CD1c-positive myeloid dendritic cell (primary cell): ENCODE measurements at regions not wholly inside any gene's neighbourhood (a gene's known extent, or its start where the extent isn't known, plus 50 kb on each side); places are given as distances from the start of the nearest gene placed in this dataset.
"Not testable (repeated sequence)": the region's sequence is repeated elsewhere in the genome, so short reads cannot be mapped to it uniquely, and the experiment has no call there.

Experiments
- DNase-seq: peaks from one replicate; pipeline ENCODE4 v3.0.0-alpha.2; 2016; ENCODE audit errors: extremely low spot score

- no peak for DNase-seq
Measured at GRCh38 chr5:27830546-27830945, 792.2 kb upstream of the CDH9 start.

DNA sequence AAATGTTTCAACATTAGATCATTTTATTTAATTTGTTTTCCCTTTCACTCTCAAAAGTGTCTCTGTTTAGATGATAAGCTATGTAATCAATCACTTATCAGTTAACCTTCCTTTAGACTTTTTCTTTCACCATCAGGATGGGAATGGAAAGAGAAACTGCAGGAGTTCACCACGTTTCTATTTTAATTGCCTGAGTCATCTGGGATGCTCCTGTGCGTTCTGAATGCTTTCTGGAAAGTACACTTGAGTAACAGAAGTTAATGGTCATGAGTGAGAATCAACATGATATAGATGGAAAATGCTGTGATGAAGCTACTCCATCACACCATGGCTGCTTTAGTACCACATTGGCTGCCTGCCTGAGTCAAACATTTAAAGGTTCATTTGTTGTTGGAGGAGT is 783.3 kb upstream of the CDH9 start:
- no peak for DNase-seq

DNA sequence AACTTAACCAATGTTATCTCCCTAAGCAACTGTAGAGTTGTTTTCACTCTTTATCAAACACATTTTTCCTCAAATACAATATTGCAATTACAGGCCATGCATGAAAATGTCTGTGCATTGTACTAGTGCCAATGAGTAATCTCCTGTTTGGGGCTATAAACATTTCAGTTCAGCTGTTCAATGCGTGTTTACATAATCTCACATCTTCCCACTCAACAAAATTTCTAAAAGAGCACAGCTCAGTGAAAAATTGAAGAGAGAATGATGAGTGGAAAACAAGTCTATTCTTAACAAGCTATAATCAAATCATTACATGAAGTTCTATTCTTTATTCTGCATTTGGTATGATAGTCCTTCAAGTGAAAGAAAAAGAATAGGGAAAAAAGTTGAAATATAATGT is 780.5 kb upstream of the CDH9 start:
- no peak for DNase-seq

DNA sequence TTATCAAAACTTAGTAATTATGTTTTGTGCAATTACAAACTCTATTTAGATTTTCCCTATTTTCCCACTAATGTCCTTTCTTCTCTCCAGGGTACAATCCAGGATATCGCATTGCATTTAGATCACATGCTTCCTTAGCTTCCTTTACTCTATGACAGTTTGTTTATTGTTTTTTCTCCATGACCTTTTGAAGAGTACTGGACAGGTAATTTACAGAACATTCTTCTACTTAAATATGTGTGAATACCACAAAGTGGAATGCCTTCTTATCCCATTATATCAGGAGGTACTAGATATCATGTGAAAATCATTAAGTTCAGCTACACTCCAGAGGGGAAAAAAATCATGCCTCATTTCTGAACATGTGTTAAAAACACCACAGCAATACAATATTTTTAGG is 776.6 kb upstream of the CDH9 start:
- DNase-seq = no peak

DNA sequence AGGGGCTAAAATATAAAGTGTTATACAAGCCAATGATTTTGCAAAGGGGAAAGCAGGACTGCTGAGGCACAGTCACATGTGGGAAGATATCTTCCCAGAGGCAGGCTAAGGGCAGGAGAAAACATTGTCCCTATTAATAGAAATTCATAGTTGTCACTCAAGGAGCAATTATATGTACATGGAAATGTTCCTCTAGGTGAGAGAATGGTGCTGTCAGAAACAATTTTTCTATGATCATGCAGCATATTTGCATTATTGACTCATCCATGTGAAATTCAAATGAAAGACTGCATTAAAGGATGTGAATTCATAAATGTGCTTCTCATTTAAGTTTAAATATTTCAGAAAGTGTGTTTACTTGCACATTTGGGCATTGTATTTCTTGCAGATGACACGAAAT is 775.9 kb upstream of the CDH9 start:
- DNase-seq = no peak

GRCh38 chr5:27810458-27810857 is 772.1 kb upstream of the CDH9 start:
- no peak for DNase-seq

DNA sequence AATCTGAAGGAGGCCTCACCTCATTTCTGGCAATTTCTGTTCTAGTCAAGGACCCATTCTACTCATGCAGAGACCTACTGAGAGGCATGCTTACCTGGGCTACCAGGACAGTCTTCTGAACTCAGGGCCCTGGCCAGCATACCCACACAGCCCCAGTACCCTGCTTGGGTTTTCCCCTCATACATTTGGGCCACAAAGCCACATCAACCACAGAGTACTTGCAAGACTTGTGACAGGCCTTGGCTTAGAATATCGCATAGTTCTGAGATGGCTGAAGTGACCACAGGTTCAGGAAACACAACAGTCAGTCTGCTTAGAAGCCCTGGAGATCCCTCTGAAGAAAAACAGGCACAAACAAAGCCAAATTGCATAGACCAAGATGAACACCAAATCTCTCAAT is 758.8 kb upstream of the CDH9 start:
- no peak for DNase-seq

DNA sequence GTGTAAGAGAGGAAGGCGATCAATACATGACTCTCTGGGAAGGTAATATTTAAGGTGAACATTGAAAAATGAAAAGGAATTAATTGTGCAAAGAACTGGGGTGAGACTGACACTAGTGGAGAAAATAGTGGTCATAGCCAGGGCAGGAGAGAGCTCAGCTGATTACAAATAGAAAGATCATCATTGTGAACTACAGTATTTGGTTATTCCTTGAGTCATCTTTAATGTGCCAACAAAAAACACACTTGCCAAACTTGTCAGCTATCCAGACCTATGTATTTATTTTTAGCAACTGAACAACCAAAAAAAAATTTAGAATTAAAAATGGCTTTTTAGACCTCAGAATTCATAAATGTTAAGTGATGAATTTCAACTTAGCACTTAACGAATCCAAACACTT is 749.8 kb upstream of the CDH9 start:
- DNase-seq = no peak

GRCh38 chr5:27784317-27784716 is 745.9 kb upstream of the CDH9 start:
- DNase-seq = no peak

DNA sequence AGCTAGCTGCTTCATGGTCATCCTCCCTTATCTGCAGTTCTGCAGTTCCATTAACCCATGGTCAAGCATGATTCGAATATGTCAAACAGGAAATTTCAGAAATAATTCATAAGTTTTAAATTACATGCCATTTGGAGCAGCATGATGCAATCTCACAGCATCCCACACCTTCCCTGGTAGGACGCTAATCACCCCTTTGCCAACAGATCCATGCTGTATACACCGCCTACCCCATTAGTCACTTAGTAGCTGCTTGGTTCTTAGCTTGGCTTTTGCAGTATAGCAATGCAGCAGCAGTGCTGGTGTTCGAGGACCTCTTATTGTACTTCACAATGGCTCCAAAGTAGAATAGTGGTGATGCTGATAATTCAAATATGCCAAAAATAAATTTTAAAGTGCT is 739.7 kb upstream of the CDH9 start:
- no peak for DNase-seq

- no peak for DNase-seq
Measured at GRCh38 chr5:27773636-27774035, 735.2 kb upstream of the CDH9 start.

- no peak for DNase-seq
Measured at GRCh38 chr5:27773166-27773565, 734.8 kb upstream of the CDH9 start.

DNA sequence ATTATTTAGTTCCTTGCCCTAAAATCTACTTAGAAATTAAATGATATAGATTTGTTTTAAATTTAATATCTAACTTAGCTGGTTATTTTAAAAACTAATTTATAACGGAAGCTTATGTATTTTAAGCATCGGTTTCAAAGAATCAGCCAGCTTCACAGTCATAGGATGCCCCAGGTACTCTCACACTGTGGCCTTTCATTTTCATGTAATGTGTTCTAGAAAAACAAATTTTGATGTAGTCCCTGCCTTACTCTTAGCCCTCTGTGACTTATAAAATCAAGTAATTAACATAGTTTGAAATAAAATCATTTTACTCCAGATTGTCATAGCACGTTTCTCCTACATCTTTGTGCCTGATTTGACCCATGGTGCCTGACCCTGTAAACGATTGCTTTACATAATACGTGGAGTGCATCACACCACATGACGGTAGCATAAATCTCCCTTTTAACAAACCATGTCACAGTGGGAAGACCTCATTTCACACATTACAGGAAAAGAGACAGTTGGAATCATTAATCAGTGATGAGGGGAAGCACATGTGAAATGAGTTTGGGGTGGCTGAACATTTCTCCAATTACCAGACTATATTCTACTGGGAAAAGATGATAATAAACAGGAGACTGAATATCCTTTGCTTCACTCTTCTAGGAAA is 731.5 kb upstream of the CDH9 start:
- DNase-seq = no peak

GRCh38 chr5:27748847-27749246 is 710.5 kb upstream of the CDH9 start:
- DNase-seq = no peak

DNA sequence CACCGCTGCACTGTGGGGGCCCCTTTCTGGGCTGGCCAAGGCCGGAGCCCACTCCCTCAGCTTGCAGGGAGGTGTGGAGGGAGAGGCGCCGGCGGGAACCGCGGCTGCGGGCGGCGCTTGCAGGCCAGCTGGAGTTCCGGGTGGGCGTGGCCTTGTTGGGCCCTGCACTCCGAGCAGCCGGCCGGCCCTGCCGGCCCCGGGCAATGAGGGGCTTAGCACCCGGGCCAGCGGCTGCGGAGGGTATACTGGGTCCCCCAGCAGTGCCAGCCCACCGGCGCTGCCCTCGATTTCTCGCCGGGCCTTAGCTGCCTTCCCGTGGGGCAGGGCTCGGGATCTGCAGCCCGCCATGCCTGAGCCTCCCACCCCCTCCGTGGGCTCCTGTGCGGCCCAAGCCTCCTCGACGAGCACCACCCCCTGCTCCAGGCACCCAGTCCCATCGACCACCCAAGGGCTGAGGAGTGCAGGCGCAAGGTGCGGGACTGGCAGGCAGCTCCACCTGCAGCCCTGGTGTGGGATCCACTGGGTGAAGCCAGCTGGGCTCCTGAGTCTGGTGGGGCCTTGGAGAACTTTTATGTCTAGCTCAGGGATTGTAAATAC is 705.1 kb upstream of the CDH9 start:
- not testable (repeated sequence) for DNase-seq

DNA sequence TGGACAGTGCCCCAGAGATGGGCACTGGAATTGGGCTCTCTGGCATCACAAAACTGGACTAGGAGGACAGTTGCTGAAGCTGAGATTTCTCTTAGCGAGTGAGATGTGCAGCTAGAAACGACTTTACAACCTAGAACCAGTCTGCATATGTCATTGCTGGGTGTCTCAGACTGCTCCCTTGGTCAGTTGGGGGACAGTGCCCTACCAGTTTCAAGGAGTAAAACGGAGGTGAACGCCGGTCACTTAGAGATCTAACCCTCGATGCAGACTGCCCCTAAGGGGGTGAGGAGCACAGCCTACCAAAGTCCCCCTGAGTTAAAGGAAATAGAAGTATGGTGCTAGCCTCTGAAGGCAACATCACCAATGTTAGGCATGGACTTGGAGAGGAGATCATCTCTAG is 704.4 kb upstream of the CDH9 start:
- DNase-seq = no peak

GRCh38 chr5:27734838-27735237 is 696.5 kb upstream of the CDH9 start:
- no peak for DNase-seq

- no peak for DNase-seq
Measured at GRCh38 chr5:27733237-27733636, 694.9 kb upstream of the CDH9 start.

DNA sequence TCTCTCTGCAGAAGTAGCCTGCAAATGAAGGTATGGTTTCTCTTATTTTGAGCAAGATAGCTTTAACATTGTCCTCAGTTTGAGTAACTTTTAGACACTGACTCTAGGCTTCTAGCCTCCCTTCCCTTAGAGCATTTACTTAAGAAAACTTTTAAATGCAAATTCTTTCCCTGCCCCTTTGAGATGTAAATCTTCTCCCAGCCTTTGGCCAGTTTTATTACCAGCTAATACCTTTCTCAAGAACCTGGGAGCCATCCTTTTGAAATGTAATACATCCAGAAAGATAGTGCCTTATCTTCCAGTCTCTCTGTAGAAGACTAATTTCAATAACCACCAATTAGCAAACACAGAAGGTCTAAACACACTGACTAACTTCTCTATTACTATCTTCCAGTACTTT is 688.9 kb upstream of the CDH9 start:
- DNase-seq = no peak

DNA sequence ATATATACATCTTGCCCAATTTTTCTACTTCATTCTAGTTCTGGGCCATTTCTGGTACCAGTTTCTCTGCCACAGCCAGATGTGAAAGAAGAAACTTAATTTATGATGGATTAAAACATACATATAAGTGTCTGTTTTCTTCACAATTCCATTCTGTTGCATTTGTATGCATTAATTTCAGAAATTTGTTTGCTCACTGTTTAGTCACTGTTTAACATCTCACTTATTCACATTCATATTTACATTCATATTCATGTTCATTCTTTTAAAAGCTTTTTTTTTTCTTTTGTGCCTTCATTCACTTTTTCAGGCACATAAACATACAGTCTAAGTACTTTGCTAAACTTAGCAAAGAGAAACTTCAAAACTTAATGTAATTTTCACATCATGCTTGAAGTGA is 684.0 kb upstream of the CDH9 start:
- DNase-seq = no peak

DNA sequence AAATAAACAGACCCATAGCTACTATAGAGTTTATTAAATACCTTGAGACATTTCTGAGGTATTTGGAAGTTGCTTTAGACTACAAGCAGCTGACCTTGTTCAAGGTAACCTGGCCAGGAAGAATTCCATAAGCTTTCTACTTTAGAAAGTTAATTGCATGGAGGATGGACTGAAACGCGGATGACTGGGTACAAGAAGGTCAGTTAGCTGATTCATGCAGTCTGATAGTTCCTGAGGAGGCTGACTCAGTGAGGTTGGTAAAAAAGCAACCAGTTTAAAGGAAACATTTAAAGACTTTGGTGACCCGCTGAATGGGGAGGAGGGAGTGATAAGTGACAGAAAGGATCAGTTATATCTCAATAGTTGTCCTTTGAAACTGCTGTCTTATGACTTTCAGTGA is 670.1 kb upstream of the CDH9 start:
- DNase-seq = no peak

- DNase-seq = no peak
Measured at GRCh38 chr5:27706832-27707231, 668.4 kb upstream of the CDH9 start.

DNA sequence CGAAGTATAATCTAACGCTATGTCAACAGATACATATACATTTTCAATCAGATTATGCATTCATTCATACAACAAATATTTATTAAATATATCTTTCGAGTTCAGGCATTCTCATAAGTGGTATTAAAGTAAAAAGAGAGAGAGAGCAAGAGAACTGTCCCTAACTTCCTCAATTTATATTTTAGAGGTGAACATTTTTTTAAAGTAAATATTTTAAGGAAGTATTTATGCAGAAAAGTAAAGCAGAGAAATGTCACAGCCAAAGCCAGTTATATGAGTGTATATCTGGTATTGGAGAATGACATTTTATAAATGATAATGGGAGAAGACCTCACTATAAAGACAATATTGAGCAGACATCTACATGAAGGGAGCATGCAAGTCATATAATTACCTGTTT is 667.3 kb upstream of the CDH9 start:
- no peak for DNase-seq
